Activated naive CD8-positive, alpha-beta T cell treated with anti-CD3 and anti-CD28 coated beads, Interleukin-2, amount 50 U/mL, for 24 hours (primary cell): ENCODE measurements at regions not wholly inside any gene's neighbourhood (a gene's known extent, or its start where the extent isn't known, plus 50 kb on each side); places are given as distances from the start of the nearest gene placed in this dataset.

Experiments used
- ATAC-seq: fragments of 150-1000 bp; cut with Tn5 transposase; one replicate; pipeline ENCODE4 v1.10.0; 2021
- DNase-seq: peaks from one replicate; pipeline ENCODE4 v3.0.0; 2021
- H3K27ac Mint-ChIP-seq: one replicate; pipeline ENCODE4 v1.8.0; 2021; ENCODE audit warnings: mild to moderate bottlenecking, mixed read lengths
- H3K27me3 Mint-ChIP-seq: one replicate; pipeline ENCODE4 v1.8.0; 2021; ENCODE audit warnings: mixed read lengths
- H3K36me3 Mint-ChIP-seq: one replicate; pipeline ENCODE4 v1.8.0; 2021; ENCODE audit warnings: low read depth, mixed read lengths
- H3K4me1 Mint-ChIP-seq: one replicate; pipeline ENCODE4 v1.8.0; 2021; ENCODE audit warnings: mixed read lengths
- H3K4me3 Mint-ChIP-seq: one replicate; pipeline ENCODE4 v1.8.0; 2021; ENCODE audit warnings: mild to moderate bottlenecking, moderate library complexity, mixed read lengths
- H3K9me3 Mint-ChIP-seq: one replicate; pipeline ENCODE4 v1.8.0; 2021; ENCODE audit warnings: mixed read lengths

DNA sequence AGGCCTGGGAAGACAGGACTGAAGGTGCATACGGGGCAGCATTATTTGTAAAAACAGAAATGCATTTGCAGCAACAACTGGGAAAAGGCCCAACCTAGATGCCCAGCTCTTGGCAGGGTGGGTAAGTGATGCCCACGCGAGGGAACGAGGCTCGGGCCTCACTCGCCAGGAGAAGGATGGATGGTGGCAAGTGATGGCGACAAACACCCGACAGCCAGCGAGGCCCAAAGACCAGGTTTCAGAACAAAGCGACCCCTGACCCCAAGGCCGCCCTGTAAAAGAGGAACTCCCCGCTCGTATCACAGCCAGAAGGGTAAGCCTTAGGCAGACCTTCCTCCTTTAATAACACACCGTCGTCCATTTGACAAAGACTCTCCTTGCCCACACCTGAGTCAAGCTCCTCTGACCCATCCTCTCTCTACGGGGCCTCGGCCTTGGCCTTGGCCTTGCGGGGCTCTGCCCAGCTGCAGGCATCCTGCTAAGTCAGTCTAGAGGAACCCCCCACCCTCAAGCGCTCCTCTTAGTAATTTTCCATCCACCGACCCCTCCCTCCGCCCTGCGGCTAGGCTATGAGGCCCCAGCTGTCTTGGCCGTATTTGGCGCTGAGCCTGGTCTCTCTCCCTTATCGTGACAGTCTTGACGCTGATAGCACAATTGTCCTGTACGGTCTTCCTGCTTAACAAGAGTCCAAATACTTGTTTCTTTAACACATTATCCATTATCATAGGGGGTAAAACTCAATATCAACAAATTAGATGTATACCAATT, 80.2 kb downstream of the NCOR2 start:
- Mint-ChIP-seq H3K27ac (no peak overlapping the region), H3K4me3 (no peak overlapping the region)
- no peak for DNase-seq

DNA sequence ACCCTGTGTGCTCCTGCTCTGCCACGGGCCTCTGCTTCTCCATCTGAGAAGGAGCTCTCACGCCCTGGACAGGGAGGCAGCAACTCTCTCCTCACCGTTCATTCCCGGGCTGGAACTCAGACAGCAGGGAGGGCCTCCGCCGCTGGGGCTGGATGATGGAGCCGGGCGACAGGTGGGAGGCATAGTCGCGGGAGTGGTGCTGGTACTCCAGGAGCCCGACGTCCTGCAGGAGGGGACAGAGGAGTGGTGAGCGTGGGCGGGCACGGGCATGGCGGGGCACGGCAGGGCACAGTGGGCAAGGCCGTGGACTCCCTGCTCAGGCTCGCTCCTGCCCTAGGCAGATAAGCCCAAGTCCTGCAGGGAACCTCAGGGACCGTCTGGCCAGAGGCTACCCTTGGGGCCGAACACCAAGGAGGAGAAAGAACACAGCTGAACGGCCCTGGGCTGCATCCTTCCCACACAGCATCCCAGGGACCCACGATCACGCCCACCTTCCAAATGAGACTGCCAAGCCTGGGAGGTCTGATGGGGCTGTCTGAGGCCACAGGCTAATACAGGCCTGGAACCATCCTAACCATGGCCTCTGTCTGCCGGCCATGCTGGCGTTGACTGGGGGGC, 81.0 kb downstream of the NCOR2 start:
- Mint-ChIP-seq H3K27me3 (no peaks in the 10 kb centered on the region), H3K4me3 (no peak overlapping the region), H3K4me1 (peaks cover 18% of the 10 kb centered on the region), H3K36me3 (peaks cover 17% of the 10 kb centered on the region), H3K9me3 (no peaks in the 10 kb centered on the region), H3K27ac (no peak overlapping the region)
- ATAC-seq (no peak), DNase-seq (no peak)

More for the DNA sequence above, 80.2 kb downstream of the NCOR2 start:
- Mint-ChIP-seq H3K27me3 (no peaks in the 10 kb centered on the region), H3K4me1 (peaks cover 20% of the 10 kb centered on the region), H3K9me3 (no peaks in the 10 kb centered on the region), H3K36me3 (peaks cover 12% of the 10 kb centered on the region)
- ATAC-seq, result no peak

DNA sequence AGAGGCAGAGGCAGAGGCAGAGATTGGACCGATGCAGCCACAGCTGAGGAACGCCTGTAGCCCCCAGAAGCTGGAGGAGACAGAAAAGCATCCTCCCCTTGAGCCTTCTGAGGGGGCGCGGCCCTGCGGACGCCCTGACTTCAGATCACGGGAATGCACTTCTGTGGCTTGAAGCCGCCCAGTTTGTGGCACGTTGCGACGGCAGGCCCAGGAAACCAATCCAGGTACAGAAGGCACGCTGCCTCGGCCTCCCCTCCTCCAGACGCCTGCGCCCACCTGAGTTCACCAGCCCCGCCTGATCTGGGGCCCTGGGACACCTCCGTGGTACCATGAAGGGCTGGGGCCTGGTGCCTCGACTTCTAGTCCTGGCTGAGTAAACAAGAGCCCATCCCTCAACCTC, 82.0 kb downstream of the NCOR2 start:
- H3K4me3 Mint-ChIP-seq, result no peak overlapping the region
- no peak for ATAC-seq
- no peaks in the 10 kb centered on the region for H3K27me3 Mint-ChIP-seq
- H3K9me3 Mint-ChIP-seq, result no peaks in the 10 kb centered on the region
- peaks cover 19% of the 10 kb centered on the region for H3K36me3 Mint-ChIP-seq
- DNase-seq, result no peak
- peaks cover 24% of the 10 kb centered on the region for H3K4me1 Mint-ChIP-seq
- H3K27ac Mint-ChIP-seq, result no peak overlapping the region

DNA sequence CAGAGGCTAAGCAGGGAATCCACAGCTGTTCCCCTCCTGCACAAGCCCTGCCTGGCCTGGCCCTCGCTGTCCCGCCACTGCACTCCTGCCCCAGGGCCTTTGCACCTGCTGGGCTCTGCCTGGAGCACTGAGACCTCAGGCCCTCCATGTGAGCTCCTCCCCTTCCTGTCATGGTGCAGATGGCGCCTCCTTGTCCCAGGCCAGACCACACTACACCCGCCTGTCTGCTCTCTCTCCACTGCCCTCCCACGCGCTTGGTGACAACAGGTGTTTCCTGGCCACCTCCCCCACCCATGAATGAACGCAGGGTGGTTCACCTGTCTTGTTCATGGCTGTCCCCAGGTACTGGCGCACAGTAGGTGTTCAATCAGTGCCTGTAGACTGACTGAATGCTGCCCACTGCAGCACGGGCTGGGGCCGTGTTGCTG, 82.9 kb downstream of the NCOR2 start:
- DNase-seq, result peak; percentile 24
- H3K27me3 Mint-ChIP-seq, result no peaks in the 10 kb centered on the region
- H3K36me3 Mint-ChIP-seq, result peaks cover 19% of the 10 kb centered on the region
- H3K27ac Mint-ChIP-seq, result no peak overlapping the region
- ATAC-seq, result peak; percentile 25
- no peak overlapping the region for H3K4me3 Mint-ChIP-seq
- peaks cover 28% of the 10 kb centered on the region for H3K4me1 Mint-ChIP-seq
- H3K9me3 Mint-ChIP-seq, result no peaks in the 10 kb centered on the region

DNA sequence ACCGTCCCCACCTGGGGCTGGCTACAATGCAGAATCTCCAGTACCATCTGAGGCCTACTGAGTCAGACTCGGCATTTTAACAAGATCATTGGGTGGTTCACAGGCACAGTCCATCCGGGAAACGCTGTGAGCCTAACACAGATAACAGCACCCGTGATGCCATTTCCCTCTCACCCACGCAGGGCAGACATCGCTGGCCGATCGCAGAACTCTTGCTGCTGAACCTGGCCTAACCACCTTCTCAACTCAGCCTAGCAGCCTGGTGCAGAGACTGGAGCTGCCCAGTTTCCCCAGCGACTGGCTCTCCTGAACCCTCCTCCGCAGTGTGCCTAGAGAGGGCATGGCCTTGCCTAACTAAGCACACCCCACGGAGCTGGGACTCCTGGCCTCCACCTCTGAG, 83.3 kb downstream of the NCOR2 start:
- DNase-seq, result no peak
- Mint-ChIP-seq H3K27ac (no peak overlapping the region), H3K4me3 (no peak overlapping the region), H3K9me3 (no peaks in the 10 kb centered on the region), H3K36me3 (peaks cover 23% of the 10 kb centered on the region), H3K27me3 (no peaks in the 10 kb centered on the region), H3K4me1 (peaks cover 33% of the 10 kb centered on the region)
- ATAC-seq, result no peak

DNA sequence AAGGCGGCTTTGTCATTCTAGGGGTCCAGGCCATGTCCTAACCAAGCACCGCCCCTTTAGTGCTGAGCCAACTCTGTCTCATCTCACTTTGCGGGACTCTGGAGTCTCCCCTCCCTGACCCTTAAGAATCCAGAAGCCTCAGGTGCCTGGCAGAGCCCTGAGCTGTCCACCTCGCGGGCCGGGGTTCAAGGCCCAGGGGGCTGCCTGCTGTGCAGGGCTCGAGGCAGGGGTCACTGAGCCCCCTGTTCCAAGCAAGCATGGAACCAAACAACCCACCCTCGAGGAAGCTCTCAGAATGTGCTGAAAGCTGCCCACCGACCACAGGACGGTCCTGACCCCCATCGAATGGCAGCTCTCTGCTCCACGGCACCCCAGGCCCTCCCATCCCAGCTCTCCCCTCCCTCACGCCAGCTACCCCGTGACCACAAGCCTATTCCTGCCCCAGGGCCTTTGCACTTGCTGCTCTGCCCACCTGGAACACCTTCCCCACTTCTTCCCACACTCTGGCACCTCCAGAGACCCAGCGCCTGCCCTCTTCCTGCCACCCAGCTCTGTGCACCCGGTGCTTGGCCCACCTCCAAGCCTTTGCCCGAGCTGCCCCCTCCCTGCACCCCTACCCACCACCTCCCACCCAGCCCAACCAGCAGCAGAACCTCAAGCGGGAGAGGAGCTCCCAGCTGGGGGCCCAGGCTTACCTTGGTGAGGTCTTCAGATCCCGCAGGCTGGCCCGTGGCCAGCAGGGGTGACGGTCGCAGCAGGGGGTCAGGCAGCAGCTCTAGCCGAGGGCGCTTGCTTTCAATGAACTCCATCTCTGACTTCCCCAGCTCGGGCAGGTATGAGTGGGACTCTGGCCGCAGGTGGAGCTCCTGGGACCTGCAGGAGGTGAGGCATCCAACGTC, 84.3 kb downstream of the NCOR2 start:
- H3K4me1 Mint-ChIP-seq, result peaks cover 37% of the 10 kb centered on the region
- no peaks in the 10 kb centered on the region for H3K27me3 Mint-ChIP-seq
- DNase-seq (no peak), ATAC-seq (no peak)
- peaks cover 30% of the 10 kb centered on the region for H3K36me3 Mint-ChIP-seq
- H3K9me3 Mint-ChIP-seq, result no peaks in the 10 kb centered on the region
- H3K27ac Mint-ChIP-seq, result no peak overlapping the region
- no peak overlapping the region for H3K4me3 Mint-ChIP-seq

DNA sequence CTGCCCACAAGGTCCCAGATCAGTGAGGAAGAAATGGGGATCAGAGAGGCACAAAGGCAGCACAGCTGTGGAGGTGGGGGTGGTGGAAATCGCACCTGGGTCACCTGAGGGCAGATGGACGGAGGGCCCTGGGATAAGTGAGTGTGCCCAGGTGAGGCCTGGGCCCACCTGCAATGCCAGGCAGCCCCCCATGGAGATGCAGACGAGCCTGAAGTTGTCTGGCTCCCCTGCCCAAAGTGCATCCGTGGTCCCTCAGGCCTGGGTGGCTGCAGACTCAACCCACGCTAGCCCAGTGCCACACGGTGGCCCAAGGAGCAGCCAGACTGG, 84.9 kb downstream of the NCOR2 start:
- ATAC-seq, result no peak
- H3K4me3 Mint-ChIP-seq, result no peak overlapping the region
- no peak for DNase-seq
- H3K9me3 Mint-ChIP-seq, result no peaks in the 10 kb centered on the region
- no peak overlapping the region for H3K27ac Mint-ChIP-seq
- H3K27me3 Mint-ChIP-seq, result no peaks in the 10 kb centered on the region
- H3K4me1 Mint-ChIP-seq, result peaks cover 40% of the 10 kb centered on the region
- H3K36me3 Mint-ChIP-seq, result peaks cover 36% of the 10 kb centered on the region

DNA sequence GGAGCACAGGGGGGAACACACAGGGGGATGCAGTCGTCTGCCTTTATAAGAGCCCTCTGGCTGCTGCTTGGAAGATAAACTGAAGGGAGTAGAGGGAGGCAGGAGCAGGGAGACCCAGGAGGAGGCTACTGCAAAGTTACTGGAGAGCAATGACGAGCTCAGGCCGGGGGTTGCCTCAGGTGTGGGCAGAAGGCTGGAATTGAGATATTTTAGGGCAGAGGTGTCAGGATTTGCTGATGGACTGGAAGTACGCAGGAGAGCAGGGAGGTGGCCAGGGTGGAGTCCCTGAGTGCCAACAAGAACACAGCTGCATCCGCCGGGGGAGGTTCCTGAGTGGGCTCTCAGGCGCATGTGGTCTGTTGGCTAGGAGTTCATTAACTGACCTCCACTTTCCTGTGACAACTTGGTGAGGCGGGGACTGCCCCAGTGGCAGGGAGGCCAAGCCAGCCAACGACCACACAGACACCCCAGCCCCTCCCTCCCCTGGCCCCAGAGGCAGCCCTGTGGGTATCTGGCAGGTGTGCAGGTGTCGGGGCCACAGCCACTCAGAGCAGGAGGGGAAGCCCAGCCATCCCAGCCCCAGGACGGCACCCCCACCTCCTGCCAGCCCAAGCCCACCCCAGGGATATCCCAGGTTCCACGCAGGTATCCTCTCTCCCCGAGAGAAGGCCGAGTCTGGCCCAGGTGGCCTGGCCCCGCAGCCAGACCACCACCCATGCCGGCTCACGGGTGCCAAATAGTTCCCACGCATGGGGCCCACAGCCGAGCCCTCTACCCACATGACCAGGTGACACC, 85.4 kb downstream of the NCOR2 start:
- no peak overlapping the region for H3K27ac Mint-ChIP-seq
- no peaks in the 10 kb centered on the region for H3K9me3 Mint-ChIP-seq
- no peak overlapping the region for H3K4me3 Mint-ChIP-seq
- no peaks in the 10 kb centered on the region for H3K27me3 Mint-ChIP-seq
- H3K4me1 Mint-ChIP-seq, result peaks cover 46% of the 10 kb centered on the region
- H3K36me3 Mint-ChIP-seq, result peaks cover 40% of the 10 kb centered on the region
- DNase-seq (no peak), ATAC-seq (no peak)

DNA sequence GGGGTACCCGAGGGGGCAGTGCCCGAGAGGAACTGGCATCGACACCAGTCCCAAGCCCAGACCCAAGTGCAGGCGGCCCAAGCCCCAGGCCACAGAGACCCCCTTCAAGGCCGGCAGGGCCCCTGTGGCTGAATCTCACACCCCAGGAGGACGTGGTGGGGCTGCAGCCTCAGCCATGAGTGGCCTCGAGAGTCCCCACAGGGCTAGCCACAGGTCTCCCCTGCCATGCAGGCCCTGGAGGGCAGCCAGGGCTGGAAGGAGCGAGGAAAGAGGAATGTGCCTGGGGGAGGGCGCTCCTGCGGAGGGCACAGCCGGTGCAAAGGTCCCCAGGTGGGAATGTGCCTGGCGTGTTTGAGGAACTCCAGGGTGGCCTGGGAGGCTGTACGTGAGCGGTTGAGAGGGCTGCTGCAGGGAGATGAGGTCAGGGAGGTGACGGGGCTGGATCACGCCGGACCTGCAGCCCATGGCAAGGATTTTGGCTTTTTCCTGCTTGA, 86.1 kb downstream of the NCOR2 start:
- Mint-ChIP-seq H3K36me3 (peaks cover 45% of the 10 kb centered on the region), H3K27ac (no peak overlapping the region), H3K4me1 (peaks cover 48% of the 10 kb centered on the region)

DNA sequence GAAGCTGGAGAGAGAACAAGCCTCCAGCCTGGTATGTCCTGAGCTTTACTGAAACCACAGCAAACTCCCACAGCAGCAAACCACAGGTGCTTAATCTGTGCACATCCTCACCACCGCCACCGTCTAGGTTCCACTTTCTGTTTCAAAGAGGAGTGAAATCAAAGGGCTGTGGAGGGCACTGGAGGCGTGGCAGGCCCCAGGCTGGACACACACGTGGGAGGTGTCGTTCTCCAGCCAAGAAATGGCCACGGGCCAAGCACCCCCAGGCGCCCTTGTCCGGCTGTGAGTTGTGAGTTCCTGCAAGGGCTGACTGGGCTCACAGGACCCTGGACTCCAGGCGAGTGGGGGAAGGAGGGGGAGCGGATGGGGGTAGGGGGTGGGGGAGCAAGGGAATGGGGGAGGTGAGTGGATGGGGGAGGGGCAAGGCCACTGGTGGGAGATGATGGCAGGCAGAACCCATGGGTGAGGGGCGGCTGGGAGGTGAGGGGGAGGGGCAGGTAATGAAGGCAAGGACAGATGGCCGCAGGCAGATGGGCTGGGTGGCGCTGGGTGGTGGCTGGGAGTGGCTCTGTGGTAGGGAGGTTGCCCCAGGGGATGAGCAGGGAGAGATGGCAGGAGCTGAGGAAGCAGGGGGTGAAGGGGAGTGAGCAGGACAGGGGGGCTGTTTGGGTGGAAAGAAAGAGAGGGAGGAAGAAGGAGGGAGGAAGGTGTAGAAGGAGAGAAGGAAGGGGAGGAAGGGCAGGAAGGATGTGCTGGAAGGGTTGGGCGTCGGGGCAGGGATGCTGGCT, 86.7 kb downstream of the NCOR2 start:
- DNase-seq, result peak; percentile 56
- H3K27ac Mint-ChIP-seq, result peak overlapping the region; percentile 31
- no peaks in the 10 kb centered on the region for H3K27me3 Mint-ChIP-seq
- no peaks in the 10 kb centered on the region for H3K9me3 Mint-ChIP-seq
- H3K36me3 Mint-ChIP-seq, result peaks cover 46% of the 10 kb centered on the region
- peak; percentile 77 for ATAC-seq
- H3K4me1 Mint-ChIP-seq, result peaks cover 48% of the 10 kb centered on the region
- no peak overlapping the region for H3K4me3 Mint-ChIP-seq

More for the DNA sequence above, 86.1 kb downstream of the NCOR2 start:
- no peak overlapping the region for H3K4me3 Mint-ChIP-seq
- no peaks in the 10 kb centered on the region for H3K27me3 Mint-ChIP-seq
- ATAC-seq, result no peak
- no peaks in the 10 kb centered on the region for H3K9me3 Mint-ChIP-seq
- no peak for DNase-seq

DNA sequence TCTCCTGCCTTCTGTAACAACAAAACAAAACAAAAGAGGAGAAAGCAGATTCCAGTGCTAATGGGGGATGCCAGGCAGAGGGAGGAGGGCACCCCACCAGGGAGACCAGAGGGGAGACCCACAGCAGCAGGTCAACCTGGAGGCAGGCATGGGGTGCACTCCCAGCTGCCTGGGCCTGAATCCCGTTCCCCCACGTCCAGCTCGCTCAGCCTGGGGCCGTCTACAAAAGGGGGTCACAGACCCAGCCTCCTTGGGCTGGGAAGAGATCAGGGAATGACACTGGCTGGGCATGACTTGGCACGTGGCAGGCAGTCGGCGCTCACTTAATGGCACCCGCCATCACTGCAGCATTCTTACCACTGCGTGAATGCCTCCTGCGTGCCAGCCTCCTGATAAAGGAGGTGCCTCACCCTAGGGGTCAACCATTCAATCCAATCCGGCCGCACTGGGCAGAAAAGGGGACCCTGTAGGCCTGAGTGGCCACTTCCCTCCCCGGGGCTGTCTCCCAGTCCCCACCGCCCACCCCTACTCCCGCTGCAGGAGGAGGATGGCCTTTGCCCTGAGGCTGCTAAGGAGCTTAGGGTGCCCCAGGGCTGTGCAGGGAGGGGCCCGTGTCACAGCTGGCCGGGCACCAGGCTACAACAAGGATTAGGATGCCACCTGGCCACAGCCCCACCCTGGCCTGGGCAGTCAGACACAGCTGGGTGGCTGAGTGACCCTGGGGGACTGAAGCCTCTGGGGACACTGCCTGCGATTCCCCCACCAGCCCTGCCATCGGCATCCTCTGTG, 87.5 kb downstream of the NCOR2 start:
- Mint-ChIP-seq H3K9me3 (no peaks in the 10 kb centered on the region), H3K36me3 (peaks cover 43% of the 10 kb centered on the region), H3K27ac (peak overlapping the region; percentile 31), H3K27me3 (no peaks in the 10 kb centered on the region), H3K4me1 (peaks cover 45% of the 10 kb centered on the region), H3K4me3 (no peak overlapping the region)
- DNase-seq (no peak), ATAC-seq (no peak)

DNA sequence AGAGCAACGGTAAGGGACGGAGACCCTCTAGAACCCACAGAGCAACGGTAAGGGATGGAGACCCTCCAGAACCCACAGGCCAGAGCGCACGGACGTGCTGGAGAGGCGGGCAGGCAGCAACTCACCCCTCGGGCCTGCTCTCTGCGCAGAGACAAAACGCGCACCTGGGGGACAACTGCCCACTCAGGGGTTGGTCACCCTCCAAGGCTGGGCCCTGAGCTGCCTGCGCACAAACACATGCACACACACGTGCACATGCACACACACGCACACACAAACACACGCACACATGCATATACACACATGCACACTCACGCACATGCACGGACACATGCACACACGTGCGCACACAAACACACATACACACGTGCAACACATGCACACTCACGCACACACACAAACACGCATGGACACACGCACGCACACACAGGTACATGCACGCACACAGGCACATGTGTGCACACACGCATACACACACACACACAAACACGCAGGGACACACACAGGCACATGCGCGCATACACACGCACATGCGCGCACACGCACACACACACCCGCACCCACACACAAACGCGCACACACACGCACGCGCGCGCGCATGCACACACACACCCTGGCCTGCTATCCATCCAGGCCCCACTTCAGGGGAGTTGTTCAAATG, 88.3 kb downstream of the NCOR2 start:
- H3K9me3 Mint-ChIP-seq, result peaks cover 2% of the 10 kb centered on the region
- H3K4me3 Mint-ChIP-seq, result no peak overlapping the region
- no peak for DNase-seq
- no peak overlapping the region for H3K27ac Mint-ChIP-seq
- ATAC-seq, result no peak
- H3K36me3 Mint-ChIP-seq, result peaks cover 43% of the 10 kb centered on the region
- no peaks in the 10 kb centered on the region for H3K27me3 Mint-ChIP-seq
- peaks cover 40% of the 10 kb centered on the region for H3K4me1 Mint-ChIP-seq
